WTC11 (cell line): ENCODE measurements at regions not wholly inside any gene's neighbourhood (a gene's known extent, or its start where the extent isn't known, plus 50 kb on each side); places are given as distances from the start of the nearest gene placed in this dataset.

Source experiments
- ATAC-seq: fragments of 200-7000 bp; cut with Tn5 transposase; 2 replicates; pipeline ENCODE4 v1.10.0; 2021; ENCODE audit warnings: mild to moderate bottlenecking, moderate library complexity
- CTCF ChIA-PET: fragments of 300-600 bp; sonication (Branson Sonifier 250); formaldehyde crosslinking; loops from one replicate; lab custom pipeline; 2021; ENCODE audit warnings: antibody characterized with exemption; lab: Charles Lee
- POLR2A ChIA-PET: fragments of 350-600 bp; sonication (Branson Sonifier 250); formaldehyde crosslinking; loops from one replicate; lab custom pipeline; 2021; ENCODE audit warnings: antibody characterized with exemption; lab: Charles Lee
- DNase-seq: peaks from one replicate; pipeline ENCODE4 v3.0.0; 2021; ENCODE audit warnings: low spot score
- H3K27ac Mint-ChIP-seq: 2 replicates; pipeline ENCODE4 v1.8.0; 2021; ENCODE audit warnings: mixed read lengths
- H3K27me3 Mint-ChIP-seq: 2 replicates; pipeline ENCODE4 v1.8.0; 2021; ENCODE audit warnings: low read depth, mild to moderate bottlenecking, moderate library complexity, mixed read lengths
- H3K36me3 Mint-ChIP-seq: 2 replicates; pipeline ENCODE4 v1.8.0; 2021; ENCODE audit warnings: mixed read lengths
- H3K4me1 Mint-ChIP-seq: 2 replicates; pipeline ENCODE4 v1.8.0; 2022; ENCODE audit warnings: mixed read lengths
- H3K4me3 Mint-ChIP-seq: 2 replicates; pipeline ENCODE4 v1.8.0; 2021; ENCODE audit warnings: mild to moderate bottlenecking, moderate library complexity, mixed read lengths
- H3K9me3 Mint-ChIP-seq: 2 replicates; pipeline ENCODE4 v1.8.0; 2021; ENCODE audit warnings: mixed read lengths
- GTF2I ChIP-seq: fragments of 250-450 bp; sonication (Bioruptor Pico); conservative IDR thresholded peaks from 2 replicates; pipeline ENCODE4 v1.4.0; 2021; ENCODE audit warnings: mild to moderate bottlenecking
- JUN ChIP-seq: sonication (generic); formaldehyde crosslinking; IDR thresholded peaks from 2 replicates; pipeline ENCODE4 v1.8.0; 2023; ENCODE audit warnings: mild to moderate bottlenecking, missing genetic modification reagents
- KAT7 ChIP-seq: sonication (generic); formaldehyde crosslinking; IDR thresholded peaks from 2 replicates; pipeline ENCODE4 v1.8.1; 2023; ENCODE audit warnings: missing genetic modification reagents, mild to moderate bottlenecking, borderline replicate concordance
- MXD4 ChIP-seq: fragments of 250-450 bp; sonication (Bioruptor Pico); IDR thresholded peaks from 2 replicates; pipeline ENCODE4 v1.8.0; 2021; ENCODE audit warnings: mild to moderate bottlenecking, moderate library complexity, borderline replicate concordance
- NFE2L1 ChIP-seq: sonication (generic); formaldehyde crosslinking; IDR thresholded peaks from 2 replicates; pipeline ENCODE4 v1.8.1; 2023; ENCODE audit warnings: missing genetic modification reagents
- RELA ChIP-seq: sonication (generic); formaldehyde crosslinking; IDR thresholded peaks from 2 replicates; pipeline ENCODE4 v1.8.1; 2022; ENCODE audit warnings: missing genetic modification reagents, mild to moderate bottlenecking, borderline replicate concordance
- RORB ChIP-seq: fragments of 250-450 bp; sonication (Bioruptor Pico); IDR thresholded peaks from 2 replicates; pipeline ENCODE4 v1.9.0; 2021; ENCODE audit warnings: mild to moderate bottlenecking
- SMAD4 ChIP-seq: sonication (generic); formaldehyde crosslinking; IDR thresholded peaks from 2 replicates; pipeline ENCODE4 v1.8.0; 2022; ENCODE audit warnings: mild to moderate bottlenecking, missing genetic modification reagents
- SOX15 ChIP-seq: fragments of 250-450 bp; sonication (Bioruptor Pico); IDR thresholded peaks from 2 replicates; pipeline ENCODE4 v1.9.0; 2021; ENCODE audit warnings: mild to moderate bottlenecking
- TF ChIP-seq, protein P1 (sequence below): sonication (generic); formaldehyde crosslinking; conservative IDR thresholded peaks from 2 replicates; pipeline ENCODE4 v1.8.1; 2023; ENCODE audit warnings: mild to moderate bottlenecking, low read depth, missing genetic modification reagents, moderate library complexity
- TF ChIP-seq, protein P2 (sequence below): fragments of 250-450 bp; sonication (Bioruptor Pico); IDR thresholded peaks from 2 replicates; pipeline ENCODE4 v1.9.0; 2021; ENCODE audit warnings: mild to moderate bottlenecking, borderline replicate concordance
- TF ChIP-seq, protein P3 (sequence below): sonication (generic); formaldehyde crosslinking; IDR thresholded peaks from 2 replicates; pipeline ENCODE4 v1.8.0; 2023; ENCODE audit warnings: missing genetic modification reagents, mild to moderate bottlenecking, borderline replicate concordance
- TF ChIP-seq, protein P4 (sequence below): fragments of 250-450 bp; sonication (Bioruptor Pico); IDR thresholded peaks from 2 replicates; pipeline ENCODE4 v1.9.0; 2021; ENCODE audit warnings: moderate library complexity, mild to moderate bottlenecking, inconsistent platforms, borderline replicate concordance
- TF ChIP-seq, protein P5 (sequence below): sonication (generic); formaldehyde crosslinking; IDR thresholded peaks from 2 replicates; pipeline ENCODE4 v1.8.1; 2022; ENCODE audit warnings: low read depth, missing genetic modification reagents, borderline replicate concordance
- TF ChIP-seq, protein P6 (sequence below): sonication (generic); formaldehyde crosslinking; IDR thresholded peaks from 2 replicates; pipeline ENCODE4 v1.8.0; 2023; ENCODE audit warnings: mild to moderate bottlenecking, missing genetic modification reagents
- TF ChIP-seq, protein P7 (sequence below): sonication (generic); formaldehyde crosslinking; IDR thresholded peaks from 2 replicates; pipeline ENCODE4 v1.8.1; 2022; ENCODE audit warnings: missing genetic modification reagents, borderline replicate concordance

DNA sequence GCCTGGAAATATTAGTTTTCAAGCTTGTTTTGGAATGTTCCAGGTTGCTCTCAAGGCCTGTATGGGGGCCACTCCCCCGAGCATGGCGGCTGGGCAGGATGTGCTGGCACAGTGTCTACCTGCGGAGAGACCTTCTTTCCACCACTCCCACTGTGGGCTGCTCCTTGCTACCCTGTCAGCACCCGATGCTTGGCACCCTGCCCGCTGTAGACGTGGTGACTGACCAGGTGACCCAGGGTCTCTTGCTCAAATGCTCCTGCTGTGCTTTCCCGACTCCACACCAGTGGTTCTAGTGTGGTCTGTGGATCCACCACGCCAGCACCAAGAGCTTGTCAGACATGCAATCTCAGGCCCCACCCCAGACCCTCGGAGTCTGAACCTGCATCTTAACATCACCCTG lies 213.3 kb downstream of the SH3BP4 start:
- no peak overlapping the region for H3K4me3 Mint-ChIP-seq
- H3K9me3 Mint-ChIP-seq: peaks cover 24% of the 10 kb centered on the region
- no peak overlapping the region for H3K27ac Mint-ChIP-seq
- H3K27me3 Mint-ChIP-seq: peaks cover 13% of the 10 kb centered on the region
- DNase-seq: no peak
- no peaks in the 10 kb centered on the region for H3K4me1 Mint-ChIP-seq
- ATAC-seq: no peak
- H3K36me3 Mint-ChIP-seq: peaks cover 7% of the 10 kb centered on the region
- ChIA-PET CTCF (no interaction called here), POLR2A (no interaction called here)
- TF ChIP-seq, protein P1, sequence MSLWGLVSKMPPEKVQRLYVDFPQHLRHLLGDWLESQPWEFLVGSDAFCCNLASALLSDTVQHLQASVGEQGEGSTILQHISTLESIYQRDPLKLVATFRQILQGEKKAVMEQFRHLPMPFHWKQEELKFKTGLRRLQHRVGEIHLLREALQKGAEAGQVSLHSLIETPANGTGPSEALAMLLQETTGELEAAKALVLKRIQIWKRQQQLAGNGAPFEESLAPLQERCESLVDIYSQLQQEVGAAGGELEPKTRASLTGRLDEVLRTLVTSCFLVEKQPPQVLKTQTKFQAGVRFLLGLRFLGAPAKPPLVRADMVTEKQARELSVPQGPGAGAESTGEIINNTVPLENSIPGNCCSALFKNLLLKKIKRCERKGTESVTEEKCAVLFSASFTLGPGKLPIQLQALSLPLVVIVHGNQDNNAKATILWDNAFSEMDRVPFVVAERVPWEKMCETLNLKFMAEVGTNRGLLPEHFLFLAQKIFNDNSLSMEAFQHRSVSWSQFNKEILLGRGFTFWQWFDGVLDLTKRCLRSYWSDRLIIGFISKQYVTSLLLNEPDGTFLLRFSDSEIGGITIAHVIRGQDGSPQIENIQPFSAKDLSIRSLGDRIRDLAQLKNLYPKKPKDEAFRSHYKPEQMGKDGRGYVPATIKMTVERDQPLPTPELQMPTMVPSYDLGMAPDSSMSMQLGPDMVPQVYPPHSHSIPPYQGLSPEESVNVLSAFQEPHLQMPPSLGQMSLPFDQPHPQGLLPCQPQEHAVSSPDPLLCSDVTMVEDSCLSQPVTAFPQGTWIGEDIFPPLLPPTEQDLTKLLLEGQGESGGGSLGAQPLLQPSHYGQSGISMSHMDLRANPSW (CRISPR knock-in tag): no peak
- TF ChIP-seq, protein P2, sequence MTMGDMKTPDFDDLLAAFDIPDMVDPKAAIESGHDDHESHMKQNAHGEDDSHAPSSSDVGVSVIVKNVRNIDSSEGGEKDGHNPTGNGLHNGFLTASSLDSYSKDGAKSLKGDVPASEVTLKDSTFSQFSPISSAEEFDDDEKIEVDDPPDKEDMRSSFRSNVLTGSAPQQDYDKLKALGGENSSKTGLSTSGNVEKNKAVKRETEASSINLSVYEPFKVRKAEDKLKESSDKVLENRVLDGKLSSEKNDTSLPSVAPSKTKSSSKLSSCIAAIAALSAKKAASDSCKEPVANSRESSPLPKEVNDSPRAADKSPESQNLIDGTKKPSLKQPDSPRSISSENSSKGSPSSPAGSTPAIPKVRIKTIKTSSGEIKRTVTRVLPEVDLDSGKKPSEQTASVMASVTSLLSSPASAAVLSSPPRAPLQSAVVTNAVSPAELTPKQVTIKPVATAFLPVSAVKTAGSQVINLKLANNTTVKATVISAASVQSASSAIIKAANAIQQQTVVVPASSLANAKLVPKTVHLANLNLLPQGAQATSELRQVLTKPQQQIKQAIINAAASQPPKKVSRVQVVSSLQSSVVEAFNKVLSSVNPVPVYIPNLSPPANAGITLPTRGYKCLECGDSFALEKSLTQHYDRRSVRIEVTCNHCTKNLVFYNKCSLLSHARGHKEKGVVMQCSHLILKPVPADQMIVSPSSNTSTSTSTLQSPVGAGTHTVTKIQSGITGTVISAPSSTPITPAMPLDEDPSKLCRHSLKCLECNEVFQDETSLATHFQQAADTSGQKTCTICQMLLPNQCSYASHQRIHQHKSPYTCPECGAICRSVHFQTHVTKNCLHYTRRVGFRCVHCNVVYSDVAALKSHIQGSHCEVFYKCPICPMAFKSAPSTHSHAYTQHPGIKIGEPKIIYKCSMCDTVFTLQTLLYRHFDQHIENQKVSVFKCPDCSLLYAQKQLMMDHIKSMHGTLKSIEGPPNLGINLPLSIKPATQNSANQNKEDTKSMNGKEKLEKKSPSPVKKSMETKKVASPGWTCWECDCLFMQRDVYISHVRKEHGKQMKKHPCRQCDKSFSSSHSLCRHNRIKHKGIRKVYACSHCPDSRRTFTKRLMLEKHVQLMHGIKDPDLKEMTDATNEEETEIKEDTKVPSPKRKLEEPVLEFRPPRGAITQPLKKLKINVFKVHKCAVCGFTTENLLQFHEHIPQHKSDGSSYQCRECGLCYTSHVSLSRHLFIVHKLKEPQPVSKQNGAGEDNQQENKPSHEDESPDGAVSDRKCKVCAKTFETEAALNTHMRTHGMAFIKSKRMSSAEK: no peak
- TF ChIP-seq SMAD4 (CRISPR knock-in tag): no peak
- no peak for TF ChIP-seq JUN (CRISPR knock-in tag)
- TF ChIP-seq KAT7 (CRISPR knock-in tag): no peak
- TF ChIP-seq RELA (CRISPR knock-in tag): no peak
- no peak for TF ChIP-seq MXD4 (CRISPR knock-in tag)
- TF ChIP-seq RORB (CRISPR knock-in tag): no peak
- TF ChIP-seq, protein P3, sequence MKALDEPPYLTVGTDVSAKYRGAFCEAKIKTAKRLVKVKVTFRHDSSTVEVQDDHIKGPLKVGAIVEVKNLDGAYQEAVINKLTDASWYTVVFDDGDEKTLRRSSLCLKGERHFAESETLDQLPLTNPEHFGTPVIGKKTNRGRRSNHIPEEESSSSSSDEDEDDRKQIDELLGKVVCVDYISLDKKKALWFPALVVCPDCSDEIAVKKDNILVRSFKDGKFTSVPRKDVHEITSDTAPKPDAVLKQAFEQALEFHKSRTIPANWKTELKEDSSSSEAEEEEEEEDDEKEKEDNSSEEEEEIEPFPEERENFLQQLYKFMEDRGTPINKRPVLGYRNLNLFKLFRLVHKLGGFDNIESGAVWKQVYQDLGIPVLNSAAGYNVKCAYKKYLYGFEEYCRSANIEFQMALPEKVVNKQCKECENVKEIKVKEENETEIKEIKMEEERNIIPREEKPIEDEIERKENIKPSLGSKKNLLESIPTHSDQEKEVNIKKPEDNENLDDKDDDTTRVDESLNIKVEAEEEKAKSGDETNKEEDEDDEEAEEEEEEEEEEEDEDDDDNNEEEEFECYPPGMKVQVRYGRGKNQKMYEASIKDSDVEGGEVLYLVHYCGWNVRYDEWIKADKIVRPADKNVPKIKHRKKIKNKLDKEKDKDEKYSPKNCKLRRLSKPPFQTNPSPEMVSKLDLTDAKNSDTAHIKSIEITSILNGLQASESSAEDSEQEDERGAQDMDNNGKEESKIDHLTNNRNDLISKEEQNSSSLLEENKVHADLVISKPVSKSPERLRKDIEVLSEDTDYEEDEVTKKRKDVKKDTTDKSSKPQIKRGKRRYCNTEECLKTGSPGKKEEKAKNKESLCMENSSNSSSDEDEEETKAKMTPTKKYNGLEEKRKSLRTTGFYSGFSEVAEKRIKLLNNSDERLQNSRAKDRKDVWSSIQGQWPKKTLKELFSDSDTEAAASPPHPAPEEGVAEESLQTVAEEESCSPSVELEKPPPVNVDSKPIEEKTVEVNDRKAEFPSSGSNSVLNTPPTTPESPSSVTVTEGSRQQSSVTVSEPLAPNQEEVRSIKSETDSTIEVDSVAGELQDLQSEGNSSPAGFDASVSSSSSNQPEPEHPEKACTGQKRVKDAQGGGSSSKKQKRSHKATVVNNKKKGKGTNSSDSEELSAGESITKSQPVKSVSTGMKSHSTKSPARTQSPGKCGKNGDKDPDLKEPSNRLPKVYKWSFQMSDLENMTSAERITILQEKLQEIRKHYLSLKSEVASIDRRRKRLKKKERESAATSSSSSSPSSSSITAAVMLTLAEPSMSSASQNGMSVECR: no peak
- no peak for TF ChIP-seq NFE2L1
- TF ChIP-seq, protein P4, sequence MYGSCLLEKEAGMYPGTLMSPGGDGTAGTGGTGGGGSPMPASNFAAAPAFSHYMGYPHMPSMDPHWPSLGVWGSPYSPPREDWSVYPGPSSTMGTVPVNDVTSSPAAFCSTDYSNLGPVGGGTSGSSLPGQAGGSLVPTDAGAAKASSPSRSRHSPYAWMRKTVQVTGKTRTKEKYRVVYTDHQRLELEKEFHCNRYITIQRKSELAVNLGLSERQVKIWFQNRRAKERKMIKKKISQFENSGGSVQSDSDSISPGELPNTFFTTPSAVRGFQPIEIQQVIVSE (CRISPR knock-in tag): no peak

DNA sequence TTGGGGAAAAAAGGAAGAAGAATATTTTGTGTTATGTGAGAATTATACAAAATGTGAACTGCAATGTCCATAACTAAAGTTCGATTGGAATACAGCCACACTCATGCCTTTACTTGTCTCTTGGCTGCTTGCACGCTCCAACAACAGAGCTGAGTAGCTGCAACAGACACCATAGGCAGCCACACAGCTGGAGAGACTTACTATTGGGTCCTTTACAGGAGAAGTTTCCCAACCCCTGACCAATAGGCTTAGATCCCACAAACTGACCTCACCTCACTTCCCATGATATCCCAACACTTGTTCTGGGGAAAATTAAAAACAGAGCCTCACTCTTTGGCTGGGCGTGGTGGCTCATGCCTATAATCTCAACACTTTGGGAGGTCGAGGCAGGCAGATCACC lies 213.8 kb downstream of the SH3BP4 start:
- H3K9me3 Mint-ChIP-seq: peaks cover 19% of the 10 kb centered on the region
- H3K27me3 Mint-ChIP-seq: peaks cover 13% of the 10 kb centered on the region
- POLR2A ChIA-PET: no interaction called here
- CTCF ChIA-PET: no interaction called here
- ATAC-seq (no peak), DNase-seq (no peak)
- H3K4me1 Mint-ChIP-seq: peaks cover 3% of the 10 kb centered on the region
- H3K27ac Mint-ChIP-seq: no peak overlapping the region
- no peak overlapping the region for H3K4me3 Mint-ChIP-seq
- peaks cover 7% of the 10 kb centered on the region for H3K36me3 Mint-ChIP-seq
- no peak for TF ChIP-seq GTF2I (CRISPR knock-in tag)
- no peak for TF ChIP-seq RELA (CRISPR knock-in tag)
- TF ChIP-seq, protein P5, sequence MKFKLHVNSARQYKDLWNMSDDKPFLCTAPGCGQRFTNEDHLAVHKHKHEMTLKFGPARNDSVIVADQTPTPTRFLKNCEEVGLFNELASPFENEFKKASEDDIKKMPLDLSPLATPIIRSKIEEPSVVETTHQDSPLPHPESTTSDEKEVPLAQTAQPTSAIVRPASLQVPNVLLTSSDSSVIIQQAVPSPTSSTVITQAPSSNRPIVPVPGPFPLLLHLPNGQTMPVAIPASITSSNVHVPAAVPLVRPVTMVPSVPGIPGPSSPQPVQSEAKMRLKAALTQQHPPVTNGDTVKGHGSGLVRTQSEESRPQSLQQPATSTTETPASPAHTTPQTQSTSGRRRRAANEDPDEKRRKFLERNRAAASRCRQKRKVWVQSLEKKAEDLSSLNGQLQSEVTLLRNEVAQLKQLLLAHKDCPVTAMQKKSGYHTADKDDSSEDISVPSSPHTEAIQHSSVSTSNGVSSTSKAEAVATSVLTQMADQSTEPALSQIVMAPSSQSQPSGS (CRISPR knock-in tag): no peak
- TF ChIP-seq, protein P6, sequence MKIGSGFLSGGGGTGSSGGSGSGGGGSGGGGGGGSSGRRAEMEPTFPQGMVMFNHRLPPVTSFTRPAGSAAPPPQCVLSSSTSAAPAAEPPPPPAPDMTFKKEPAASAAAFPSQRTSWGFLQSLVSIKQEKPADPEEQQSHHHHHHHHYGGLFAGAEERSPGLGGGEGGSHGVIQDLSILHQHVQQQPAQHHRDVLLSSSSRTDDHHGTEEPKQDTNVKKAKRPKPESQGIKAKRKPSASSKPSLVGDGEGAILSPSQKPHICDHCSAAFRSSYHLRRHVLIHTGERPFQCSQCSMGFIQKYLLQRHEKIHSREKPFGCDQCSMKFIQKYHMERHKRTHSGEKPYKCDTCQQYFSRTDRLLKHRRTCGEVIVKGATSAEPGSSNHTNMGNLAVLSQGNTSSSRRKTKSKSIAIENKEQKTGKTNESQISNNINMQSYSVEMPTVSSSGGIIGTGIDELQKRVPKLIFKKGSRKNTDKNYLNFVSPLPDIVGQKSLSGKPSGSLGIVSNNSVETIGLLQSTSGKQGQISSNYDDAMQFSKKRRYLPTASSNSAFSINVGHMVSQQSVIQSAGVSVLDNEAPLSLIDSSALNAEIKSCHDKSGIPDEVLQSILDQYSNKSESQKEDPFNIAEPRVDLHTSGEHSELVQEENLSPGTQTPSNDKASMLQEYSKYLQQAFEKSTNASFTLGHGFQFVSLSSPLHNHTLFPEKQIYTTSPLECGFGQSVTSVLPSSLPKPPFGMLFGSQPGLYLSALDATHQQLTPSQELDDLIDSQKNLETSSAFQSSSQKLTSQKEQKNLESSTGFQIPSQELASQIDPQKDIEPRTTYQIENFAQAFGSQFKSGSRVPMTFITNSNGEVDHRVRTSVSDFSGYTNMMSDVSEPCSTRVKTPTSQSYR: no peak
- TF ChIP-seq, protein P7, sequence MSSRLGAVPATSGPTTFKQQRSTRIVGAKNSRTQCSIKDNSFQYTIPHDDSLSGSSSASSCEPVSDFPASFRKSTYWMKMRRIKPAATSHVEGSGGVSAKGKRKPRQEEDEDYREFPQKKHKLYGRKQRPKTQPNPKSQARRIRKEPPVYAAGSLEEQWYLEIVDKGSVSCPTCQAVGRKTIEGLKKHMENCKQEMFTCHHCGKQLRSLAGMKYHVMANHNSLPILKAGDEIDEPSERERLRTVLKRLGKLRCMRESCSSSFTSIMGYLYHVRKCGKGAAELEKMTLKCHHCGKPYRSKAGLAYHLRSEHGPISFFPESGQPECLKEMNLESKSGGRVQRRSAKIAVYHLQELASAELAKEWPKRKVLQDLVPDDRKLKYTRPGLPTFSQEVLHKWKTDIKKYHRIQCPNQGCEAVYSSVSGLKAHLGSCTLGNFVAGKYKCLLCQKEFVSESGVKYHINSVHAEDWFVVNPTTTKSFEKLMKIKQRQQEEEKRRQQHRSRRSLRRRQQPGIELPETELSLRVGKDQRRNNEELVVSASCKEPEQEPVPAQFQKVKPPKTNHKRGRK (CRISPR knock-in tag): no peak
- TF ChIP-seq SOX15 (CRISPR knock-in tag): no peak
